C4-2B (cell line): ENCODE measurements at regions not wholly inside any gene's neighbourhood (a gene's known extent, or its start where the extent isn't known, plus 50 kb on each side); places are given as distances from the start of the nearest gene placed in this dataset.

ENCODE experiments used
- ZFX ChIP-seq: fragments of 450-650 bp; IDR thresholded peaks from 2 replicates; pipeline ENCODE4 v1.6.1; 2017
- TF ChIP-seq, protein P1 (sequence below): fragments of 450-650 bp; conservative IDR thresholded peaks from 2 replicates; pipeline ENCODE4 v1.5.1; 2017; ENCODE audit warnings: mild to moderate bottlenecking

DNA sequence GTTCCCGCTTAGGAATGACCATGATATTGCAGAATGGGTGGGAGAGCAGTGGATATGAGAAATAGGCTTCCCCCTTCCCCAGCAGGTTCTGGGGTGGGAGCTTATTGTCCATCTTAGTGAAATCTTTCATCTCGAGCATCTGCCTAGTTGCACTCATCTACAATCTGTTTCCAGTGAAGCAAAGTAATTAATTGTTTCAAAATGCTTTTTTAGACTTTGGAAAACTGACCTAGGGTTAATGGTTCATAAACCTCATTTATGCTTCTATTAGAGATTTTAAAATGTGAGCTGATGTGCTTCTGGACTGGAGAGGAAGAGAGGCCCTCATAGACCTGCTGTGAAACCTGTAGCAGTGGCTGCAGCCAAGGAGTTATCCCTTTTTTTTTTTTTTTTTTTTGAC is 247.7 kb upstream of the XYLT1 start:
- TF ChIP-seq, protein P1, sequence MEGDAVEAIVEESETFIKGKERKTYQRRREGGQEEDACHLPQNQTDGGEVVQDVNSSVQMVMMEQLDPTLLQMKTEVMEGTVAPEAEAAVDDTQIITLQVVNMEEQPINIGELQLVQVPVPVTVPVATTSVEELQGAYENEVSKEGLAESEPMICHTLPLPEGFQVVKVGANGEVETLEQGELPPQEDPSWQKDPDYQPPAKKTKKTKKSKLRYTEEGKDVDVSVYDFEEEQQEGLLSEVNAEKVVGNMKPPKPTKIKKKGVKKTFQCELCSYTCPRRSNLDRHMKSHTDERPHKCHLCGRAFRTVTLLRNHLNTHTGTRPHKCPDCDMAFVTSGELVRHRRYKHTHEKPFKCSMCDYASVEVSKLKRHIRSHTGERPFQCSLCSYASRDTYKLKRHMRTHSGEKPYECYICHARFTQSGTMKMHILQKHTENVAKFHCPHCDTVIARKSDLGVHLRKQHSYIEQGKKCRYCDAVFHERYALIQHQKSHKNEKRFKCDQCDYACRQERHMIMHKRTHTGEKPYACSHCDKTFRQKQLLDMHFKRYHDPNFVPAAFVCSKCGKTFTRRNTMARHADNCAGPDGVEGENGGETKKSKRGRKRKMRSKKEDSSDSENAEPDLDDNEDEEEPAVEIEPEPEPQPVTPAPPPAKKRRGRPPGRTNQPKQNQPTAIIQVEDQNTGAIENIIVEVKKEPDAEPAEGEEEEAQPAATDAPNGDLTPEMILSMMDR: no peak
- TF ChIP-seq ZFX: no peak
